ENCODE measurements at regions not wholly inside any gene's neighbourhood (a gene's known extent, or its start where the extent isn't known, plus 50 kb on each side); places are given as distances from the start of the nearest gene placed in this dataset.

DNA sequence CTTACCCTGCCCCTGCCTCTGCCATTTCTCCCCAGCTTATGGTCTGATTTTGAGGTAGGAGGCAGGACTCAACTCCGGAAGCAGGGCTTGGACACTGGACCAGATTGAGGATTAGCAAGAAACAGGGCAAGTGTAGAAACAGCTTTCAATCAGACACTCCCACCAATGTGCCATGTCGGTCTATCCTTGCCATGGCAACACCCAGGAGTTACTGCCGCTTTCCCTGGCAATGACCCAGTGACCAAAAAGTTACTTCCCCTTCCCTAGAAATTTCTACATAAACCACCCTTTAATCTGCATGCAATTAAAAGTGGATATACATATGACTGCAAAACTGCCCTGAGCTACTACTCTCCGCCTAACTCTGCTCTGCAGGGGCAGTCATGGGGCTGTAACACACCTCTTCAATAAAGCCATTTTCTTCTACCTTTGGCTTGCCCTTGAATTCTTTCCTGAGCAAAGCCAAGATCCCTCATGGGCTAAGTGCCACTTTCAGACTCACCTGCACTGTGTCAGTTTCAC lies 156.7 kb downstream of the LPIN1 start:
- Histone ChIP-seq H3K4me3 (ENCODE audit: low read length) (no peak overlapping the region), H3K4me1 (ENCODE audit: control insufficient read depth, insufficient read depth, low read length) (no peaks in the 10 kb centered on the region), H3K27me3 (ENCODE audit: control insufficient read depth, insufficient read depth, low read length) (no peaks in the 10 kb centered on the region), H3K9me3 (ENCODE audit: control insufficient read depth, low read length) (no peaks in the 10 kb centered on the region), H3K9ac (ENCODE audit: low read length) (no peak overlapping the region), H3K36me3 (ENCODE audit: control insufficient read depth, insufficient read depth, low read length) (no peaks in the 10 kb centered on the region)

DNA sequence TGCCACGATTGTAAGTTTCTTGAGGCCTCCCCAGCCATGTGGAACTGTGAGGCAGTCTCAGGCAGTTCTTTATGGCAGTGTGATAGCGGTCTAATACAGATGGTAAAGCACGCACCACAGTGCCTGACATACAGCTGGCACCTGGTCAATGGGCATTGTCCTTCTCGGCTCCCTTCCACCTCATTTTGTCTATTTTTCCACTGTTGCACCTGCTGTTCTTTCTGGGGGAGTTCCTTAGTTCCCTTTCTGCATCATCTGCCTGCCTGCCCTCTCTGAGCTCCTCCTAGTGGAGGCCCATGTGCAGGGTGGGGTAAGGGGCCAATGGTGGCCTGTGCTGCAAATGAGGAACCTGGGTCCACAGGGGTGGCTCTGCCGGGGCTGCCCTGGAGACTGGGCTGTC lies 157.6 kb downstream of the LPIN1 start:
- H3K27me3 ChIP-seq (ENCODE audit: control insufficient read depth, insufficient read depth, low read length): no peaks in the 10 kb centered on the region
- no peaks in the 10 kb centered on the region for H3K4me1 ChIP-seq (ENCODE audit: control insufficient read depth, insufficient read depth, low read length)
- no peaks in the 10 kb centered on the region for H3K9me3 ChIP-seq (ENCODE audit: control insufficient read depth, low read length)
- H3K4me3 ChIP-seq (ENCODE audit: low read length): no peak overlapping the region
- no peaks in the 10 kb centered on the region for H3K36me3 ChIP-seq (ENCODE audit: control insufficient read depth, insufficient read depth, low read length)
- no peak overlapping the region for H3K9ac ChIP-seq (ENCODE audit: low read length)

DNA sequence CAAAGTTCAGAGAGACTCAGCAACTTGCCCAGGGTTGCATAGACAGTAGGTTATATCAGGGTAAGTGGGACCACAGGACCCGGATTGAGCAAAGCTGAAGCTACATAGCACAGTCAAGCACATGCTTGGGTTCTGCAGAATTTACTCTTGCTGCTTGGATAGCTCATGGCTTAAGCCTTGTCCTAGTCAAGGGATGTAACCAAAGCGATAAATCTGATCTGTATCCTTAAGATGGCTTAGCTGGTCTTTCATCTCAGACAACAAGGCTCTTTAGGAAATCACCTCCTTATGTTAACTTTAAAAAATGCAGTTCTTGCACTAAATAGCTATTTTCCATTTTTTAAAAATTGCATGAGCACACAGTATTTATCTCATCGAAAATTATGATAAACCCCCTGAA lies 158.5 kb downstream of the LPIN1 start:
- no peak overlapping the region for H3K9ac ChIP-seq (ENCODE audit: low read length)
- H3K4me3 ChIP-seq (ENCODE audit: low read length): no peak overlapping the region
- H3K36me3 ChIP-seq (ENCODE audit: control insufficient read depth, insufficient read depth, low read length): no peaks in the 10 kb centered on the region
- no peaks in the 10 kb centered on the region for H3K4me1 ChIP-seq (ENCODE audit: control insufficient read depth, insufficient read depth, low read length)
- no peaks in the 10 kb centered on the region for H3K9me3 ChIP-seq (ENCODE audit: control insufficient read depth, low read length)
- H3K27me3 ChIP-seq (ENCODE audit: control insufficient read depth, insufficient read depth, low read length): no peaks in the 10 kb centered on the region

DNA sequence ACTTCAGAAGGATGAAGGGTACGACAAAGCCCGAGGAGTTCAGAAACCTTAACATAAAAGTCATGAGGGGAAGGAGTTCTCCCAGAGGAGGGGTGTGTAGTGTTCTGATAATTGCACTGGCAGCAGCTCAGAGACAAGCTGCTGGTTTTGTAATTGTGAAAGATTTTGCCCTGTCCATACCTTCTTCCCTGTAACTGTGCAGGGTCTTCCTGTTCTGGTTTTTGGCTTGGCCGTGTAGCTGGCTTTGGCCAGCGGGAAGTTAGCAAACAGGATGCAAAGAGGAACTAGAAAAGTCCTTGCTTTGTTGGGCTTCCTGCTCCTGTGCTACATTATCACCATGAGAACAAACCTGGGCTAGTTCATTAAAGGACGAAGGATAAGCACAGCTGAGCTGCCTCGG lies 160.8 kb downstream of the LPIN1 start:
- Histone ChIP-seq H3K9me3 (ENCODE audit: control insufficient read depth, low read length) (no peaks in the 10 kb centered on the region), H3K36me3 (ENCODE audit: control insufficient read depth, insufficient read depth, low read length) (no peaks in the 10 kb centered on the region), H3K9ac (ENCODE audit: low read length) (no peak overlapping the region), H3K4me3 (ENCODE audit: low read length) (no peak overlapping the region), H3K4me1 (ENCODE audit: control insufficient read depth, insufficient read depth, low read length) (no peaks in the 10 kb centered on the region), H3K27me3 (ENCODE audit: control insufficient read depth, insufficient read depth, low read length) (no peaks in the 10 kb centered on the region)

DNA sequence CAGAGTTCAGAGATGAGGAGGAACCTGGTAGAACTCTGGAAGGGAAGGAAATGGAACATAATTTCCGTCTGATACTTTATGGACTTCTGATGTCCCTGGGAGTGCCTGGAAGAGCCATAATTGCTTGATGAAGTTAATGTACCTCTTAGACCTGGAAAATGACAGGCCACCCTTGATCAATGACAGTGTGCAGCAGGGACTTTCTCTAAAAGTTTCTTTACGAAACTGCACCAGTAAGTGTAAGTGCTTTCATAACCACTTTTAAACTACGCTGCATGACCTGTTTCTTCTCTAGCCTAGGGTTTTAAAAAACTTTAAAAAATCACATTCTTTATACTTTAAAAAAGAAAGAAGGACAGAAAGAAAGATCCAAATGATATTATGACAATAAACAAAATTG lies 164.5 kb downstream of the LPIN1 start:
- Histone ChIP-seq H3K36me3 (ENCODE audit: control insufficient read depth, insufficient read depth, low read length) (no peaks in the 10 kb centered on the region), H3K9me3 (ENCODE audit: control insufficient read depth, low read length) (no peaks in the 10 kb centered on the region), H3K4me3 (ENCODE audit: low read length) (no peak overlapping the region), H3K9ac (ENCODE audit: low read length) (no peak overlapping the region), H3K4me1 (ENCODE audit: control insufficient read depth, insufficient read depth, low read length) (no peaks in the 10 kb centered on the region), H3K27me3 (ENCODE audit: control insufficient read depth, insufficient read depth, low read length) (no peaks in the 10 kb centered on the region)

DNA sequence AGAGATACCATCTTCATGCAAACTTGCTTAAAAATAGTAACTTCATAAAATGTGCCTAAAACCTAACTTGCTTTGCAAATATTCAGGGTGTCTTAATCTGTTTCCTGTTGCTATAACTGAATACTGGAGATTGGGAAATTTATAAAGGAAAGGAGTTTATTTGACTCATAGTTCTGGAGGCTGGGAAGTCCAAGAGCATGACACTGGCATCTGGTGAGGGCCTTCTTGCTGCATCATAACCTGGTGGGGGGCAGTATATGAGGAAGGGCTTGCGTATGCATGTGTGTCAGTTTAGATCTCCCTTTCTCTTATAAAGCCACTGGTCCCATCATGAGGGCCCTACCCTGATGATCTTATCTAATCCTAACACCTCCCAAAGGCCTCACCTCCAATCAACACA lies 166.5 kb downstream of the LPIN1 start:
- no peaks in the 10 kb centered on the region for H3K9me3 ChIP-seq (ENCODE audit: control insufficient read depth, low read length)
- no peak overlapping the region for H3K4me3 ChIP-seq (ENCODE audit: low read length)
- H3K27me3 ChIP-seq (ENCODE audit: control insufficient read depth, insufficient read depth, low read length): no peaks in the 10 kb centered on the region
- no peaks in the 10 kb centered on the region for H3K4me1 ChIP-seq (ENCODE audit: control insufficient read depth, insufficient read depth, low read length)
- no peak overlapping the region for H3K9ac ChIP-seq (ENCODE audit: low read length)
- H3K36me3 ChIP-seq (ENCODE audit: control insufficient read depth, insufficient read depth, low read length): no peaks in the 10 kb centered on the region

DNA sequence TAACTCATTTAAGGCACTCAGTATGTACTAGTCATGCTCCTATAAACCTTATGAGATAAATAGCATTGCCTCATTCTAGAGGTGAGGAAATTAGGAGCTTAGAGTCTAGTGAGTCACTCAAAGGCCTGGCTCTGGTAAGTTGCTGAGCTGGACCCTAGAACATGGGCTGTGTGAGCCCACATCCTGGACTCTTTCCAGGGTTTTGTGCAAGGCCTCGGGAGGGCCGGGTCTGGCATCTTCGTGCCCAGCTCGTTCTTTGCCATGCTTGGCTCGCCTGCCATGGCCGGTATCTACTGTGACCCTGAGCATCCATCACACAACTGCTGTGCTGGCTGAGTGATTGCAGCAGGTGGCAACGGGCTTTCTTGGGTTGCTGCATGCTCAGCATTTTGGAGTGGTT lies 168.0 kb downstream of the LPIN1 start:
- Histone ChIP-seq H3K27me3 (ENCODE audit: control insufficient read depth, insufficient read depth, low read length) (no peaks in the 10 kb centered on the region), H3K9ac (ENCODE audit: low read length) (no peak overlapping the region), H3K9me3 (ENCODE audit: control insufficient read depth, low read length) (no peaks in the 10 kb centered on the region), H3K4me1 (ENCODE audit: control insufficient read depth, insufficient read depth, low read length) (no peaks in the 10 kb centered on the region), H3K4me3 (ENCODE audit: low read length) (no peak overlapping the region), H3K36me3 (ENCODE audit: control insufficient read depth, insufficient read depth, low read length) (no peaks in the 10 kb centered on the region)

DNA sequence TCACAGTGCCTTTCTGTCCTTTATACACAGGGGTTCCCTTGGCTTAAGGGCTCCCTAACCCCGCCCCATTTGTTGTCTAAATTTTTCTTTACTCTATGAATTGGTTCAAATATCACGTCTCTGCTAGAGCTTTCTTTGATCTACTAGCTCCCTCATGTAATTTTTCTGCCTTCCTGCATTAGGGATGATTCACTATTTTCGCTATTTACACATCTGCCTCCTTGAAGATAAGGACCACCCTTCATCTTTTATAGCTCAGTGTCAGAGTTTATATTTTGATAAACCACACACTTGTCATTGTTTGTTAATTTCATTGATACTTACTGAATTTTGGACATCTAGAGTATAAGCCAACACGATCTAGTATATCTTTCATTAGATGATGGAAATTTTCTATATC lies 169.2 kb downstream of the LPIN1 start:
- Histone ChIP-seq H3K4me3 (ENCODE audit: low read length) (no peak overlapping the region), H3K36me3 (ENCODE audit: control insufficient read depth, insufficient read depth, low read length) (no peaks in the 10 kb centered on the region), H3K4me1 (ENCODE audit: control insufficient read depth, insufficient read depth, low read length) (no peaks in the 10 kb centered on the region), H3K9ac (ENCODE audit: low read length) (no peak overlapping the region), H3K9me3 (ENCODE audit: control insufficient read depth, low read length) (no peaks in the 10 kb centered on the region), H3K27me3 (ENCODE audit: control insufficient read depth, insufficient read depth, low read length) (no peaks in the 10 kb centered on the region)

DNA sequence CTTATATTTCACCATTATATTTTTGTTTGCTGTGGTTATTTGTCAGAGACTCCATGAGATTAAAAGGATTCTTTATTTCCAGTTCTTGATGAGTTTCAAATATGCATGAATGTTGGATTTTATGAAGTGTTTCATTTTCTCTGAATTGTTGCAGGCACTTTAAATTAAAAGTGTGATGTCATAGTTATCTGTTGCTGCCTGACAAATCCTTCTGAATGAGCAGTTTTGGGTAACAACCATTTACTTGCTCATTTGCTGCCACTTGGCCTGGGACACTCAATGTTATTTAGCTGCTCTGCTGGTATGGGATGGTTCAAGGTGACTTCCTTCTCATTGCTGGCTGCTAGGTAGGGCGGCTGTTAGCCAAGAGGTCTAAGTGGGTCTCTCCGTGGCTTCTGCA lies 173.5 kb downstream of the LPIN1 start:
- Histone ChIP-seq H3K27me3 (ENCODE audit: control insufficient read depth, insufficient read depth, low read length) (no peaks in the 10 kb centered on the region), H3K9ac (ENCODE audit: low read length) (no peak overlapping the region), H3K4me3 (ENCODE audit: low read length) (no peak overlapping the region), H3K36me3 (ENCODE audit: control insufficient read depth, insufficient read depth, low read length) (no peaks in the 10 kb centered on the region), H3K4me1 (ENCODE audit: control insufficient read depth, insufficient read depth, low read length) (no peaks in the 10 kb centered on the region), H3K9me3 (ENCODE audit: control insufficient read depth, low read length) (no peaks in the 10 kb centered on the region)

DNA sequence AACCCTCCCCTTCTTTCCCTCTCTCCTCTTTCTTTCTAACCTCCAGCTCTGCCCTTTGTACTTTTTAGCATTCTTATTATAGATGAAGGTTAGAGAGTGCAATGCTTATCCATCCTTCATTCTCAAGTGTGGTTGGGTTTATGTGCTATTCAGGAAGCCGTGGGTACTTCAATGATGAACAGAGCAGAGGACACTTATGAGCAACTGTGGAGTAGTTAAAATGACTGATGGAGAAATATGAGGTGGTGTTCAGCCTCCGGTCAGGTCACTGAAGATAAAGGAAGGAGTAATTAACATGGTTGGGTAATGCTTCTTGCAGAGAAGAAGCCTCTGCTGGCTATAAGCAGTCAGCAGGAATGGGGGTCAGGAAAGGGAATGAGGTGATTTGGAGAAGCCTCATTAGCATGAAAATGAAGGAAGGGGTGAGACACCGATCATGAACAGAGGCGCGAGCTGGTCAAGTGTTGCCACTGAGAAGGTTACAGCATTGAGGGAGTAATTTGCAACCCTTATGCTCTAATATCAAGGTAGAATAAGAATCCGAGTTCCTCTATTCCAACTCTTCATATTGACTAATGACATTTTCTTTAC lies 174.7 kb downstream of the LPIN1 start:
- no peaks in the 10 kb centered on the region for H3K36me3 ChIP-seq (ENCODE audit: control insufficient read depth, insufficient read depth, low read length)
- H3K27me3 ChIP-seq (ENCODE audit: control insufficient read depth, insufficient read depth, low read length): no peaks in the 10 kb centered on the region
- H3K4me3 ChIP-seq (ENCODE audit: low read length): no peak overlapping the region
- H3K4me1 ChIP-seq (ENCODE audit: control insufficient read depth, insufficient read depth, low read length): no peaks in the 10 kb centered on the region
- H3K9ac ChIP-seq (ENCODE audit: low read length): no peak overlapping the region
- no peaks in the 10 kb centered on the region for H3K9me3 ChIP-seq (ENCODE audit: control insufficient read depth, low read length)

DNA sequence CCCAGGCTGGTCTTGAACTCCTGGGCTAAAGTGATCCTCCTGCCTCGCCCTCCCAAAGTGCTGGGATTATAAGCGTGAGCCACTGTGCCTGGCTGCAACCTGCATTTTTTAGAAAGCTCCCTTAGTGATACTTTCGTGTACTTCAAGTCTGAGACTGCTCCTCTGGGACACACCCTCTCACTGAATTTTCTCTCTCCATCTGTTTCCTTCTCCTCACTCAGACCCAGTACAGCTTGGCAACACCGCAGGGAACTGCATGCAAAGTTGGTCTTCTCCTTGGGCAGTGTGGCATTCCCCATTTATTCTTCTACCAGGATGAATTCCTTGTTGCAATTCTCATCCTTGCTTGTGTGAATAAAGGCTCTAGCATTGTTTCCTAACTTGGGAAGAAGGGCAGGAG lies 175.9 kb downstream of the LPIN1 start:
- H3K4me1 ChIP-seq (ENCODE audit: control insufficient read depth, insufficient read depth, low read length): no peaks in the 10 kb centered on the region
- no peaks in the 10 kb centered on the region for H3K36me3 ChIP-seq (ENCODE audit: control insufficient read depth, insufficient read depth, low read length)
- H3K4me3 ChIP-seq (ENCODE audit: low read length): no peak overlapping the region
- H3K27me3 ChIP-seq (ENCODE audit: control insufficient read depth, insufficient read depth, low read length): no peaks in the 10 kb centered on the region
- no peaks in the 10 kb centered on the region for H3K9me3 ChIP-seq (ENCODE audit: control insufficient read depth, low read length)
- no peak overlapping the region for H3K9ac ChIP-seq (ENCODE audit: low read length)

DNA sequence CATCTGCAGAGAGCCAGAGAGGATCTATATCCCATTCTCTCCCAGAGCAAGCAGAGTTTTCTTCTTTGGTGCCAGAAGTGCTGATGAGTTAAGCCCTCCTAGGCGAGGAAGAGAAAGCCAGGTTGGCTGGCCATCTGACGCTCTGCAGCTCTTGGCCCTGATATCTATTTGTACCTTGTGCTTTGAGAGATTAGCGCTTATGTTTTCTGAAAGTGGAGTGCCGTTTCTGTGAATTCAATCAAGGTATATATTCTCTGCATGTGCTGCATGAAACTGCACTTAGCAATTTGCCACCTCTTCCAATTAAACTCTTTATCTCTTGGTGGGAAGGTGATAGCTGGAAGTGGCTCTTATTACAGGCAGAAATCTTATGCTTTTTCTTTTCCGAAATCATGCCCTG lies 177.5 kb downstream of the LPIN1 start:
- no peak overlapping the region for H3K9ac ChIP-seq (ENCODE audit: low read length)
- H3K36me3 ChIP-seq (ENCODE audit: control insufficient read depth, insufficient read depth, low read length): no peaks in the 10 kb centered on the region
- H3K27me3 ChIP-seq (ENCODE audit: control insufficient read depth, insufficient read depth, low read length): no peaks in the 10 kb centered on the region
- no peaks in the 10 kb centered on the region for H3K9me3 ChIP-seq (ENCODE audit: control insufficient read depth, low read length)
- H3K4me1 ChIP-seq (ENCODE audit: control insufficient read depth, insufficient read depth, low read length): no peaks in the 10 kb centered on the region
- no peak overlapping the region for H3K4me3 ChIP-seq (ENCODE audit: low read length)

Data from mucosa of stomach (tissue), 1 donor.